ENCODE measurements at regions not wholly inside any gene's neighbourhood (a gene's known extent, or its start where the extent isn't known, plus 50 kb on each side); places are given as distances from the start of the nearest gene placed in this dataset.
A peak's percentile ranks its signal among the peaks of the same experiment; 100 is the strongest.

GRCh38 chr3:28907616-28908015, 373.3 kb upstream of the RBMS3 start:
- DNase-seq = no peak

- no peak for DNase-seq
Measured at GRCh38 chr3:28912120-28912885, 368.6 kb upstream of the RBMS3 start.

GRCh38 chr3:28915741-28916500, 364.9 kb upstream of the RBMS3 start:
- DNase-seq = no peak

GRCh38 chr3:28916713-28917499, 364.0 kb upstream of the RBMS3 start:
- DNase-seq = peak in 1 of 2 donors; percentile 11

GRCh38 chr3:28917895-28918475, 362.9 kb upstream of the RBMS3 start:
- DNase-seq = no peak

GRCh38 chr3:28922376-28922775, 358.5 kb upstream of the RBMS3 start:
- DNase-seq = no peak

GRCh38 chr3:28923994-28924393, 356.9 kb upstream of the RBMS3 start:
- no peak for DNase-seq

- no peak for DNase-seq
Measured at GRCh38 chr3:28924744-28925360, 356.0 kb upstream of the RBMS3 start.

- DNase-seq = no peak
Measured at GRCh38 chr3:28933337-28933736, 347.5 kb upstream of the RBMS3 start.

GRCh38 chr3:28934126-28934813, 346.6 kb upstream of the RBMS3 start:
- DNase-seq = no peak

- DNase-seq = no peak
Measured at GRCh38 chr3:28935146-28935545, 345.7 kb upstream of the RBMS3 start.

GRCh38 chr3:28936154-28936553, 344.7 kb upstream of the RBMS3 start:
- no peak for DNase-seq

- DNase-seq = no peak
Measured at GRCh38 chr3:28940530-28940929, 340.3 kb upstream of the RBMS3 start.

GRCh38 chr3:28940994-28941393, 339.9 kb upstream of the RBMS3 start:
- DNase-seq = no peak

- no peak for DNase-seq
Measured at GRCh38 chr3:28947061-28947460, 333.8 kb upstream of the RBMS3 start.

- no peak for DNase-seq
Measured at GRCh38 chr3:28947751-28948150, 333.1 kb upstream of the RBMS3 start.

- DNase-seq = no peak
Measured at GRCh38 chr3:28948685-28949084, 332.2 kb upstream of the RBMS3 start.

GRCh38 chr3:28949580-28949979, 331.3 kb upstream of the RBMS3 start:
- DNase-seq = no peak

- no peak for DNase-seq
Measured at GRCh38 chr3:28950614-28951013, 330.3 kb upstream of the RBMS3 start.

GRCh38 chr3:28951772-28952556, 328.9 kb upstream of the RBMS3 start:
- no peak for DNase-seq

- no peak for DNase-seq
Measured at GRCh38 chr3:28958656-28959055, 322.2 kb upstream of the RBMS3 start.

All from CD4-positive, alpha-beta T cell treated with Interleukin-4 for 1 hour (primary cell).